CD4-positive, alpha-beta T cell (primary cell): ENCODE measurements at regions not wholly inside any gene's neighbourhood (a gene's known extent, or its start where the extent isn't known, plus 50 kb on each side); places are given as distances from the start of the nearest gene placed in this dataset.

Source experiments
- ATAC-seq: fragments of 200-7000 bp; cut with Tn5 transposase; one replicate; pipeline ENCODE4 v1.10.0; 2022; ENCODE audit warnings: mild to moderate bottlenecking; ENCODE audit not compliant: poor library complexity
- CTCF ChIA-PET: fragments of 350-600 bp; sonication (Branson Sonifier 250); formaldehyde crosslinking; loops from one replicate; lab custom pipeline; 2021; ENCODE audit warnings: antibody characterized with exemption, inconsistent platforms; lab: Charles Lee
- POLR2A ChIA-PET: fragments of 350-600 bp; sonication (Branson Sonifier 250); formaldehyde crosslinking; loops from one replicate; lab custom pipeline; 2021; ENCODE audit warnings: antibody characterized with exemption, inconsistent platforms; lab: Charles Lee
- DNase-seq, 14 experiments: peaks; one replicate each; pipeline ENCODE4 v3.0.0-alpha.2; 2013 to 2020; ENCODE audit warnings: mixed read lengths in 2 of 14
- H3K27ac ChIP-seq, 2 donors: one replicate each; pipeline versions ENCODE4 v1.5.1 to v1.7.0; 2013; ENCODE audit warnings: low read length in 2 of 2, low read depth in 1 of 2, mild to moderate bottlenecking in 1 of 2
- H3K27me3 ChIP-seq, 2 experiments: 1 replicate in 1 of 2; 2 replicates in 1 of 2; pipeline versions ENCODE4 v1.6.1 to v1.7.0; 2013; ENCODE audit warnings: low read length in 2 of 2, control low read depth in 1 of 2, mild to moderate bottlenecking in 1 of 2, moderate library complexity in 1 of 2; ENCODE audit not compliant: insufficient read depth in 2 of 2, control insufficient read depth in 1 of 2
- H3K36me3 ChIP-seq: one replicate; pipeline ENCODE4 v1.6.1; 2013; ENCODE audit warnings: low read length, control low read depth; ENCODE audit not compliant: insufficient read depth
- H3K4me1 ChIP-seq: one replicate; pipeline ENCODE4 v1.6.1; 2013; ENCODE audit warnings: low read length, control low read depth; ENCODE audit not compliant: insufficient read depth
- H3K4me3 ChIP-seq: one replicate; pipeline ENCODE4 v1.5.1; 2013; ENCODE audit warnings: mild to moderate bottlenecking, low read length, moderate library complexity
- H3K9me3 ChIP-seq, 2 experiments: 1 replicate in 1 of 2; 2 replicates in 1 of 2; pipeline versions ENCODE4 v1.6.1 to v1.7.0; 2013; ENCODE audit warnings: low read length in 2 of 2, mild to moderate bottlenecking in 2 of 2, control low read depth in 1 of 2, moderate library complexity in 1 of 2; ENCODE audit not compliant: control insufficient read depth in 1 of 2, insufficient read depth in 1 of 2
- H3K27ac Mint-ChIP-seq: one replicate; pipeline ENCODE4 v1.8.0; 2020; ENCODE audit warnings: mixed read lengths
- H3K27me3 Mint-ChIP-seq: one replicate; pipeline ENCODE4 v1.8.0; 2021; ENCODE audit warnings: mixed read lengths
- H3K36me3 Mint-ChIP-seq: one replicate; pipeline ENCODE4 v1.8.0; 2021; ENCODE audit warnings: low read depth, mixed read lengths
- H3K4me1 Mint-ChIP-seq: one replicate; pipeline ENCODE4 v1.8.0; 2021; ENCODE audit warnings: low read depth, mixed read lengths
- H3K4me3 Mint-ChIP-seq: one replicate; pipeline ENCODE4 v1.8.0; 2020; ENCODE audit warnings: mild to moderate bottlenecking, mixed read lengths
- H3K9me3 Mint-ChIP-seq: one replicate; pipeline ENCODE4 v1.8.0; 2020; ENCODE audit warnings: mixed read lengths
- CTCF ChIP-seq: fragments of 200-600 bp; IDR thresholded peaks from one replicate; pipeline ENCODE4 v1.8.0; 2022; ENCODE audit warnings: antibody characterized with exemption, mild to moderate bottlenecking
- intact Hi-C, 2 experiments: fragments of 100-400 bp; cut with DNase I in 1 of 2; cut with micrococcal nuclease in 1 of 2; formaldehyde crosslinking; loops; one replicate each; pipeline versions ENCODE4 v1.15.1 to v1.9.0; 2023 to 2025; cut with DNase I, micrococcal nuclease

GRCh38 chr17:33905338-33905800, 349.7 kb upstream of the CCL2 start:
- CTCF ChIA-PET: no interaction called here
- Histone ChIP-seq H3K4me3 (no peak overlapping the region), H3K9me3 (no peaks in the 10 kb centered on the region), H3K36me3 (no peaks in the 10 kb centered on the region), H3K4me1 (no peaks in the 10 kb centered on the region), H3K27ac (no peak overlapping the region), H3K27me3 (peaks cover 0 to 5% of the 10 kb centered on the region in 2 experiments)
- no peaks in the 10 kb centered on the region for H3K9me3 Mint-ChIP-seq
- DNase-seq (no peak), ATAC-seq (no peak)
- no peaks in the 10 kb centered on the region for H3K36me3 Mint-ChIP-seq
- no peak overlapping the region for H3K4me3 Mint-ChIP-seq
- H3K27ac Mint-ChIP-seq: no peak overlapping the region
- H3K27me3 Mint-ChIP-seq: peaks cover 46% of the 10 kb centered on the region
- intact Hi-C loops: no loop called here
- TF ChIP-seq CTCF: no peak
- POLR2A ChIA-PET: no interaction called here
- H3K4me1 Mint-ChIP-seq: no peaks in the 10 kb centered on the region

- H3K36me3 ChIP-seq: no peaks in the 10 kb centered on the region
- Mint-ChIP-seq H3K27me3 (peaks cover 25% of the 10 kb centered on the region), H3K4me3 (no peak overlapping the region), H3K27ac (no peak overlapping the region), H3K4me1 (no peaks in the 10 kb centered on the region), H3K36me3 (no peaks in the 10 kb centered on the region), H3K9me3 (no peaks in the 10 kb centered on the region)
- POLR2A ChIA-PET: no interaction called here
- DNase-seq (no peak), ATAC-seq (no peak)
- H3K9me3 ChIP-seq: no peaks in the 10 kb centered on the region
- CTCF ChIA-PET: no interaction called here
- H3K27ac ChIP-seq: no peak overlapping the region
- no peak overlapping the region for H3K4me3 ChIP-seq
- no peaks in the 10 kb centered on the region for H3K4me1 ChIP-seq
- intact Hi-C loops: no loop called here
- no peaks in the 10 kb centered on the region for H3K27me3 ChIP-seq
- TF ChIP-seq CTCF: no peak
These were observed 346.6 kb upstream of the CCL2 start for GRCh38 chr17:33908363-33909064.

DNA sequence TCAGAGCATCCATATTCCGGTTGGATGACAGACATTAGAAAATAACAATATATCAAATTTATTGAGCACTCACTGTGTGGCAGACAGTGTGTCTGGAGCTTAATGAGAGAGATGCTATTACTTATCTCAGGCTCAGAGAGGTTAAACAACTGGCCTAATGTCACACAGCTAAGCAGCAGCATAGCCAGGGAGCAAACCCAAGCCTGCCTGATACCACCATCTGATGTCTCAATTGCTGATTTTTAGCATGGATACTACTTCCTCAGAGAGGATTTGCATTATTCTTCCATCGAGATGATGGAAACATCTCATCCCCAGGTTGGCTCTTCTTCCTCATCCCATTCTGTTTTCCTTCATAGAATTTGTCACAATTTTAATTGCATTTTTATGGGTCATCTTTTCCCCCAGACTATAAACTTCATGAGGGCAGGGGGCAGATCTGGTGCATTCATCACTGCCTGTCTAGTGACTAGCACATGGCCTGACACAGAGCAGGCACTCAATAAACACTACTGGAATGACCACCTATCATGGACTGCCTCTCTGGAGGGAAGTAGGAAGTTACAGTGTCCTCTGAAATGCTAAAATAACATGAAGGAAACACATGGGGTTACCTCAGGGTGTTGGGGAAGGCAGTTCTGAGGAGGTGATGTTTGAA, 344.8 kb upstream of the CCL2 start:
- Histone ChIP-seq H3K27me3 (no peaks in the 10 kb centered on the region), H3K9me3 (no peaks in the 10 kb centered on the region), H3K27ac (no peak overlapping the region), H3K4me1 (no peaks in the 10 kb centered on the region), H3K4me3 (no peak overlapping the region), H3K36me3 (no peaks in the 10 kb centered on the region)
- no peaks in the 10 kb centered on the region for H3K9me3 Mint-ChIP-seq
- TF ChIP-seq CTCF: no peak
- DNase-seq (no peak), ATAC-seq (no peak)
- intact Hi-C loops: no loop called here
- peaks cover 20% of the 10 kb centered on the region for H3K27me3 Mint-ChIP-seq
- H3K27ac Mint-ChIP-seq: no peak overlapping the region
- no peaks in the 10 kb centered on the region for H3K4me1 Mint-ChIP-seq
- H3K4me3 Mint-ChIP-seq: no peak overlapping the region
- ChIA-PET CTCF (no interaction called here), POLR2A (no interaction called here)
- H3K36me3 Mint-ChIP-seq: no peaks in the 10 kb centered on the region
